Activated CD4-positive, alpha-beta memory T cell treated with anti-CD3 and anti-CD28 coated beads, Interleukin-2, amount 10 ng/mL, durations not matched to agents 7 days and 5 days (primary cell): ENCODE measurements at regions not wholly inside any gene's neighbourhood (a gene's known extent, or its start where the extent isn't known, plus 50 kb on each side); places are given as distances from the start of the nearest gene placed in this dataset.
"Not testable (repeated sequence)": the region's sequence is repeated elsewhere in the genome, so short reads cannot be mapped to it uniquely, and the experiment has no call there.

Experiments used
- CTCF ChIA-PET: fragments of 350-600 bp; sonication (Branson Sonifier 250); formaldehyde crosslinking; loops from one replicate; lab custom pipeline; 2021; ENCODE audit warnings: antibody characterized with exemption, inconsistent platforms; lab: Charles Lee
- POLR2A ChIA-PET: fragments of 350-600 bp; sonication (Branson Sonifier 250); formaldehyde crosslinking; loops from one replicate; lab custom pipeline; 2021; ENCODE audit warnings: antibody characterized with exemption; lab: Charles Lee
- DNase-seq: peaks from one replicate; pipeline ENCODE4 v3.0.0-alpha.2; 2020
- H3K27ac Mint-ChIP-seq: one replicate; pipeline ENCODE4 v1.8.0; 2021; ENCODE audit warnings: mild to moderate bottlenecking, mixed read lengths
- H3K27me3 Mint-ChIP-seq: one replicate; pipeline ENCODE4 v1.8.0; 2021; ENCODE audit warnings: mixed read lengths
- H3K36me3 Mint-ChIP-seq: one replicate; pipeline ENCODE4 v1.8.0; 2021; ENCODE audit warnings: low read depth, mixed read lengths
- H3K4me1 Mint-ChIP-seq: one replicate; pipeline ENCODE4 v1.8.0; 2021; ENCODE audit warnings: mixed read lengths
- H3K4me3 Mint-ChIP-seq: one replicate; pipeline ENCODE4 v1.8.0; 2021; ENCODE audit warnings: mild to moderate bottlenecking, mixed read lengths
- H3K9me3 Mint-ChIP-seq: one replicate; pipeline ENCODE4 v1.8.0; 2021; ENCODE audit warnings: mixed read lengths

- H3K4me3 Mint-ChIP-seq, result no peak overlapping the region
- H3K9me3 Mint-ChIP-seq, result peaks cover 8% of the 10 kb centered on the region
- POLR2A ChIA-PET, result no interaction called here
- H3K36me3 Mint-ChIP-seq, result no peaks in the 10 kb centered on the region
- H3K4me1 Mint-ChIP-seq, result no peaks in the 10 kb centered on the region
- no peak for DNase-seq
- H3K27ac Mint-ChIP-seq, result no peak overlapping the region
- CTCF ChIA-PET, result no interaction called here
- no peaks in the 10 kb centered on the region for H3K27me3 Mint-ChIP-seq
These were observed 456.9 kb upstream of the TMEM132C start for GRCh38 chr12:127810041-127810440.

- H3K27me3 Mint-ChIP-seq, H3K4me3 Mint-ChIP-seq, H3K9me3 Mint-ChIP-seq, DNase-seq, H3K4me1 Mint-ChIP-seq, H3K36me3 Mint-ChIP-seq, H3K27ac Mint-ChIP-seq, CTCF ChIA-PET, POLR2A ChIA-PET: not testable (repeated sequence)
These were observed 456.5 kb upstream of the TMEM132C start for GRCh38 chr12:127810459-127810858.

- peaks cover 8% of the 10 kb centered on the region for H3K9me3 Mint-ChIP-seq
- ChIA-PET CTCF (no interaction called here), POLR2A (no interaction called here)
- H3K4me1 Mint-ChIP-seq, result no peaks in the 10 kb centered on the region
- H3K36me3 Mint-ChIP-seq, result no peaks in the 10 kb centered on the region
- no peak for DNase-seq
- H3K27me3 Mint-ChIP-seq, result no peaks in the 10 kb centered on the region
- H3K4me3 Mint-ChIP-seq, result no peak overlapping the region
- no peak overlapping the region for H3K27ac Mint-ChIP-seq
These were observed 455.0 kb upstream of the TMEM132C start for GRCh38 chr12:127811988-127812387.

- no peak for DNase-seq
- Mint-ChIP-seq H3K36me3 (no peaks in the 10 kb centered on the region), H3K4me3 (no peak overlapping the region), H3K27me3 (no peaks in the 10 kb centered on the region), H3K27ac (no peak overlapping the region), H3K4me1 (no peaks in the 10 kb centered on the region), H3K9me3 (peaks cover 8% of the 10 kb centered on the region)
- ChIA-PET POLR2A (no interaction called here), CTCF (no interaction called here)
These were observed 453.8 kb upstream of the TMEM132C start for GRCh38 chr12:127813147-127813546.

GRCh38 chr12:127819056-127819455 is 447.9 kb upstream of the TMEM132C start:
- no peaks in the 10 kb centered on the region for H3K4me1 Mint-ChIP-seq
- H3K27me3 Mint-ChIP-seq, result no peaks in the 10 kb centered on the region
- no peak overlapping the region for H3K27ac Mint-ChIP-seq
- H3K9me3 Mint-ChIP-seq, result peaks cover 5% of the 10 kb centered on the region
- H3K36me3 Mint-ChIP-seq, result no peaks in the 10 kb centered on the region
- no peak overlapping the region for H3K4me3 Mint-ChIP-seq
- ChIA-PET CTCF (no interaction called here), POLR2A (no interaction called here)
- DNase-seq, result no peak

GRCh38 chr12:127820271-127820670 is 446.7 kb upstream of the TMEM132C start:
- H3K36me3 Mint-ChIP-seq, result no peaks in the 10 kb centered on the region
- no peak overlapping the region for H3K27ac Mint-ChIP-seq
- peaks cover 5% of the 10 kb centered on the region for H3K9me3 Mint-ChIP-seq
- H3K4me1 Mint-ChIP-seq, result no peaks in the 10 kb centered on the region
- no peak overlapping the region for H3K4me3 Mint-ChIP-seq
- no peaks in the 10 kb centered on the region for H3K27me3 Mint-ChIP-seq
- no peak for DNase-seq
- CTCF ChIA-PET, result no interaction called here
- POLR2A ChIA-PET, result no interaction called here

GRCh38 chr12:127820846-127821245 is 446.1 kb upstream of the TMEM132C start:
- Mint-ChIP-seq H3K4me3 (no peak overlapping the region), H3K4me1 (no peaks in the 10 kb centered on the region), H3K27ac (no peak overlapping the region), H3K36me3 (no peaks in the 10 kb centered on the region), H3K9me3 (peaks cover 5% of the 10 kb centered on the region), H3K27me3 (no peaks in the 10 kb centered on the region)
- DNase-seq, result no peak
- ChIA-PET POLR2A (no interaction called here), CTCF (no interaction called here)

GRCh38 chr12:127822809-127823411 is 444.1 kb upstream of the TMEM132C start:
- H3K27me3 Mint-ChIP-seq, result no peaks in the 10 kb centered on the region
- no peak for DNase-seq
- no peaks in the 10 kb centered on the region for H3K36me3 Mint-ChIP-seq
- H3K4me3 Mint-ChIP-seq, result no peak overlapping the region
- H3K27ac Mint-ChIP-seq, result no peak overlapping the region
- ChIA-PET CTCF (no interaction called here), POLR2A (no interaction called here)
- H3K9me3 Mint-ChIP-seq, result peaks cover 15% of the 10 kb centered on the region
- no peaks in the 10 kb centered on the region for H3K4me1 Mint-ChIP-seq

- no peaks in the 10 kb centered on the region for H3K36me3 Mint-ChIP-seq
- no peaks in the 10 kb centered on the region for H3K4me1 Mint-ChIP-seq
- ChIA-PET POLR2A (no interaction called here), CTCF (no interaction called here)
- H3K4me3 Mint-ChIP-seq, result no peak overlapping the region
- no peaks in the 10 kb centered on the region for H3K27me3 Mint-ChIP-seq
- no peak overlapping the region for H3K27ac Mint-ChIP-seq
- DNase-seq, result no peak
- H3K9me3 Mint-ChIP-seq, result peaks cover 17% of the 10 kb centered on the region
These were observed 443.2 kb upstream of the TMEM132C start for GRCh38 chr12:127823801-127824200.

- no peaks in the 10 kb centered on the region for H3K36me3 Mint-ChIP-seq
- POLR2A ChIA-PET, result no interaction called here
- CTCF ChIA-PET, result no interaction called here
- H3K4me1 Mint-ChIP-seq, result no peaks in the 10 kb centered on the region
- no peak for DNase-seq
- no peaks in the 10 kb centered on the region for H3K27me3 Mint-ChIP-seq
- peaks cover 15% of the 10 kb centered on the region for H3K9me3 Mint-ChIP-seq
- no peak overlapping the region for H3K4me3 Mint-ChIP-seq
- no peak overlapping the region for H3K27ac Mint-ChIP-seq
These were observed 437.5 kb upstream of the TMEM132C start for GRCh38 chr12:127829281-127830064.

GRCh38 chr12:127830065-127830460 is 436.9 kb upstream of the TMEM132C start:
- peaks cover 14% of the 10 kb centered on the region for H3K9me3 Mint-ChIP-seq
- H3K4me1 Mint-ChIP-seq, result no peaks in the 10 kb centered on the region
- no peak for DNase-seq
- H3K36me3 Mint-ChIP-seq, result no peaks in the 10 kb centered on the region
- POLR2A ChIA-PET, result no interaction called here
- H3K27me3 Mint-ChIP-seq, result no peaks in the 10 kb centered on the region
- CTCF ChIA-PET, result no interaction called here
- H3K4me3 Mint-ChIP-seq, result no peak overlapping the region
- H3K27ac Mint-ChIP-seq, result no peak overlapping the region

GRCh38 chr12:127830730-127831129 is 436.2 kb upstream of the TMEM132C start:
- no peak for DNase-seq
- ChIA-PET CTCF (no interaction called here), POLR2A (no interaction called here)
- H3K27me3 Mint-ChIP-seq, result no peaks in the 10 kb centered on the region
- no peak overlapping the region for H3K27ac Mint-ChIP-seq
- H3K36me3 Mint-ChIP-seq, result no peaks in the 10 kb centered on the region
- peaks cover 14% of the 10 kb centered on the region for H3K9me3 Mint-ChIP-seq
- H3K4me3 Mint-ChIP-seq, result no peak overlapping the region
- H3K4me1 Mint-ChIP-seq, result no peaks in the 10 kb centered on the region

- Mint-ChIP-seq H3K36me3 (no peaks in the 10 kb centered on the region), H3K27ac (no peak overlapping the region), H3K4me1 (no peaks in the 10 kb centered on the region), H3K9me3 (peaks cover 12% of the 10 kb centered on the region), H3K4me3 (no peak overlapping the region), H3K27me3 (no peaks in the 10 kb centered on the region)
- CTCF ChIA-PET, result no interaction called here
- no peak for DNase-seq
- POLR2A ChIA-PET, result no interaction called here
These were observed 434.8 kb upstream of the TMEM132C start for GRCh38 chr12:127832172-127832571.

- H3K36me3 Mint-ChIP-seq, DNase-seq, H3K27me3 Mint-ChIP-seq, POLR2A ChIA-PET, H3K27ac Mint-ChIP-seq, H3K4me3 Mint-ChIP-seq, H3K4me1 Mint-ChIP-seq, CTCF ChIA-PET: not testable (repeated sequence)
- peaks cover 23% of the 10 kb centered on the region for H3K9me3 Mint-ChIP-seq
These were observed 430.2 kb upstream of the TMEM132C start for GRCh38 chr12:127836802-127837201.
